Uterus (tissue), 3 donors: ENCODE measurements at regions not wholly inside any gene's neighbourhood (a gene's known extent, or its start where the extent isn't known, plus 50 kb on each side); places are given as distances from the start of the nearest gene placed in this dataset.
"Not testable (repeated sequence)": the region's sequence is repeated elsewhere in the genome, so short reads cannot be mapped to it uniquely, and the experiment has no call there.

ENCODE experiments used
- DNase-seq, 2 donors: peaks; one replicate each; pipeline ENCODE4 v3.0.0-alpha.2; 2019 to 2020
- H3K27ac ChIP-seq, 2 donors: fragments of 200-600 bp; sonication (generic); 1 replicate in 1 of 2; 2 replicates in 1 of 2; pipeline ENCODE4 v1.5.1; 2016 to 2018
- H3K27me3 ChIP-seq, 2 donors: fragments of 200-600 bp; sonication (generic); one replicate each; pipeline ENCODE4 v1.5.1; 2018 to 2019; ENCODE audit warnings: control low read depth in 1 of 2
- H3K36me3 ChIP-seq, 2 donors: fragments of 200-600 bp; sonication (generic); one replicate each; pipeline ENCODE4 v1.5.1; 2019; ENCODE audit warnings: control low read depth in 1 of 2
- H3K4me1 ChIP-seq, 2 donors: fragments of 200-600 bp; sonication (generic); one replicate each; pipeline ENCODE4 v1.5.1; 2018 to 2019; ENCODE audit warnings: control low read depth in 1 of 2
- H3K4me3 ChIP-seq, 2 donors: fragments of 200-600 bp; sonication (generic); 1 replicate in 1 of 2; 2 replicates in 1 of 2; pipeline ENCODE4 v1.5.1; 2018 to 2019; ENCODE audit warnings: mild to moderate bottlenecking in 1 of 2
- H3K9me3 ChIP-seq, 2 donors: fragments of 200-600 bp; sonication (generic); one replicate each; pipeline ENCODE4 v1.5.1; 2019; ENCODE audit warnings: control low read depth in 1 of 2
- POLR2A ChIP-seq, 2 donors: fragments of 450-650 bp; IDR thresholded peaks; one replicate each; pipeline ENCODE4 v1.6.1; 2016; ENCODE audit warnings: antibody characterized with exemption in 2 of 2, mild to moderate bottlenecking in 1 of 2, moderate library complexity in 1 of 2
- intact Hi-C: fragments of 100-400 bp; cut with DNase I; formaldehyde crosslinking; loops from one replicate; pipeline ENCODE4 v1.15.1; 2023; ENCODE audit warnings: low total_unique reads
- TF ChIP-seq, protein P1 (sequence below), 4 experiments: fragments of 200-600 bp in 2 of 4; fragments of 450-650 bp in 2 of 4; sonication (generic) in 2 of 4; IDR thresholded peaks; one replicate each; pipeline ENCODE4 v1.5.1; 2016 to 2019; ENCODE audit warnings: antibody characterized with exemption in 4 of 4, mild to moderate bottlenecking in 2 of 4, moderate library complexity in 1 of 4
- donor health status: DM: yes; HTN: yes; CAD: no.

DNA sequence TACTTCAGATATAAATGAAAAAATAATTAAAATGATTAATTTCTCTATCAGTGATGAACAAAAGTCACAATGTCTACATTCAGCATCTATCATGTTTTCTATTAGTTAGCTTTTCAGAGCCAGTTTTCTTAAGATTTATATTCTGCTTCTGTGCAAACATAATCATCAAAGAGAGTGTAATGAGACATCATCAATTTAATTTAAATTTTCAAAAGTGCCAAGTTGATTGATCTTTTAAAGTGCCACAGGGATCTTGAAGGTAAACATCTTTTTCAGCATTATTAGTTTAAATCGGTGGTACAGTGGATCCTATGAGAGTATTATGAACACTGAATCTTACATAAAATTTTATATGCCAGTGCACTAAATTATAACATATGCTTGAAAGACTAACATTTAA lies 1176.1 kb downstream of the PLA2G4A start:
- TF ChIP-seq, protein P1, sequence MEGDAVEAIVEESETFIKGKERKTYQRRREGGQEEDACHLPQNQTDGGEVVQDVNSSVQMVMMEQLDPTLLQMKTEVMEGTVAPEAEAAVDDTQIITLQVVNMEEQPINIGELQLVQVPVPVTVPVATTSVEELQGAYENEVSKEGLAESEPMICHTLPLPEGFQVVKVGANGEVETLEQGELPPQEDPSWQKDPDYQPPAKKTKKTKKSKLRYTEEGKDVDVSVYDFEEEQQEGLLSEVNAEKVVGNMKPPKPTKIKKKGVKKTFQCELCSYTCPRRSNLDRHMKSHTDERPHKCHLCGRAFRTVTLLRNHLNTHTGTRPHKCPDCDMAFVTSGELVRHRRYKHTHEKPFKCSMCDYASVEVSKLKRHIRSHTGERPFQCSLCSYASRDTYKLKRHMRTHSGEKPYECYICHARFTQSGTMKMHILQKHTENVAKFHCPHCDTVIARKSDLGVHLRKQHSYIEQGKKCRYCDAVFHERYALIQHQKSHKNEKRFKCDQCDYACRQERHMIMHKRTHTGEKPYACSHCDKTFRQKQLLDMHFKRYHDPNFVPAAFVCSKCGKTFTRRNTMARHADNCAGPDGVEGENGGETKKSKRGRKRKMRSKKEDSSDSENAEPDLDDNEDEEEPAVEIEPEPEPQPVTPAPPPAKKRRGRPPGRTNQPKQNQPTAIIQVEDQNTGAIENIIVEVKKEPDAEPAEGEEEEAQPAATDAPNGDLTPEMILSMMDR (IDR thresholded peaks at IDR 0.05), result no peak
- no peak for TF ChIP-seq POLR2A (IDR thresholded peaks at IDR 0.05)
- Histone ChIP-seq H3K36me3 (no peaks in the 10 kb centered on the region), H3K27ac (no peak overlapping the region), H3K9me3 (no peaks in the 10 kb centered on the region), H3K4me3 (no peak overlapping the region), H3K4me1 (no peaks in the 10 kb centered on the region), H3K27me3 (no peaks in the 10 kb centered on the region)
- no peak for DNase-seq
- intact Hi-C loops, result no loop called here

GRCh38 chr1:188006354-188006753 lies 1177.6 kb downstream of the PLA2G4A start:
- no peak overlapping the region for H3K27ac ChIP-seq
- no peak for DNase-seq
- intact Hi-C loops, result no loop called here
- TF ChIP-seq POLR2A (IDR thresholded peaks at IDR 0.05), result no peak
- TF ChIP-seq, protein P1 (IDR thresholded peaks at IDR 0.05), result no peak
- no peaks in the 10 kb centered on the region for H3K4me1 ChIP-seq
- no peak overlapping the region for H3K4me3 ChIP-seq
- H3K9me3 ChIP-seq, result no peaks in the 10 kb centered on the region
- no peaks in the 10 kb centered on the region for H3K27me3 ChIP-seq
- no peaks in the 10 kb centered on the region for H3K36me3 ChIP-seq

DNA sequence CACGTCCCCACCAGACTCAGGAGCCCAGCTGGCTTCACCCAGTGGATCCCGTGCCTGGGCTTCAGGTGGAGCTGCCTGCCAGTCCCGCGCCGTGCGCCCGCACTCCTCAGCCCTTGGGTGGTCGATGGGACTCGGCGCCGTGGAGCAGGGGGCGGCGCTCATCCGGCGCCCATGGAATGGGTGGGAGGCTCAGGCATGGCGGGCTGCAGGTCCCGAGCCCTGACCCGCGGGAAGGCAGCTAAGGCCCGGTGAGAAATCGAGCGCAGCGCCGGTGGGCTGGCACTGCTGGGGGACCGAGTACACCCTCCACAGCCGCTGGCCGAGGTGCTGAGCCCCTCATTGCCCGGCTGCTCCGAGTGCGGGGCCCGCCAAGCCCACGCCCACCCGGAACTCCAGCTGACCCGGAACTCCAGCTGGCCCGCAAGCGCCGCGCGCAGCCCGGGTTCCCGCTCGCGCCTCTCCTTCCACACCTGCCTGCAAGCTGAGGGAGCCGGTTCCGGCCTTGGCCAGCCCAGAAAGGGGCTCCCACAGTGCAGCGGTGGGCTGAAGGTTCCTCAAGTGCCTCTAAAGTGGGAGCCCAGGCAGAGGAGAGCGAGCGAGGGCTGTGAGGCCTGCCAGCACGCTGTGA lies 1184.6 kb downstream of the PLA2G4A start:
- H3K27ac ChIP-seq, H3K36me3 ChIP-seq, intact Hi-C loops, DNase-seq, H3K4me3 ChIP-seq, H3K9me3 ChIP-seq, H3K4me1 ChIP-seq, H3K27me3 ChIP-seq: not testable (repeated sequence)

GRCh38 chr1:188017921-188018320 lies 1189.2 kb downstream of the PLA2G4A start:
- Histone ChIP-seq H3K9me3 (no peaks in the 10 kb centered on the region), H3K36me3 (no peaks in the 10 kb centered on the region), H3K4me1 (no peaks in the 10 kb centered on the region), H3K27ac (no peak overlapping the region), H3K27me3 (no peaks in the 10 kb centered on the region), H3K4me3 (no peak overlapping the region)
- TF ChIP-seq, protein P1 (IDR thresholded peaks at IDR 0.05), result no peak
- no peak for TF ChIP-seq POLR2A (IDR thresholded peaks at IDR 0.05)
- DNase-seq, result no peak
- intact Hi-C loops, result no loop called here

DNA sequence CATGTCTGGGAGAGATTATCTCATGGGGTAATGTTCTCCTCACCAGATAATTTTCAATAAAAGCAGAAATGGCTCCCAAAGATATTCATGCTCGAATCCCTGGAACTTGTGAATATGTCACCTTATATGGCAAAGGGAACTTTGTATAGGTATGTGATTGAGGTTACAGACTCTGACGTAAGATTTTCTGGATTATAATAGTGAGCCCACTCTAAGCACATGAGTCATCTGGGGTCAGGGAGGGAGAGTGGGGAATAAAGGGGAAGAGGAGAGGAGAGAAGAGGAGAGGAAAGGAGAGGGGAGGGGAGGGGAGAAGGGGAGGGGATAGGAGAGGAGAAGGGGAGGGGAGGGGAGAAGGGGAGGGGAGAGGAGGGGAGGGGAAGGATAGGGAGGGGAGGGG lies 1193.9 kb downstream of the PLA2G4A start:
- no peaks in the 10 kb centered on the region for H3K27me3 ChIP-seq
- TF ChIP-seq POLR2A (IDR thresholded peaks at IDR 0.05), result no peak
- TF ChIP-seq, protein P1 (IDR thresholded peaks at IDR 0.05), result no peak
- no peaks in the 10 kb centered on the region for H3K4me1 ChIP-seq
- DNase-seq, result no peak
- H3K4me3 ChIP-seq, result no peak overlapping the region
- no peak overlapping the region for H3K27ac ChIP-seq
- no peaks in the 10 kb centered on the region for H3K36me3 ChIP-seq
- no peaks in the 10 kb centered on the region for H3K9me3 ChIP-seq
- intact Hi-C loops, result no loop called here

DNA sequence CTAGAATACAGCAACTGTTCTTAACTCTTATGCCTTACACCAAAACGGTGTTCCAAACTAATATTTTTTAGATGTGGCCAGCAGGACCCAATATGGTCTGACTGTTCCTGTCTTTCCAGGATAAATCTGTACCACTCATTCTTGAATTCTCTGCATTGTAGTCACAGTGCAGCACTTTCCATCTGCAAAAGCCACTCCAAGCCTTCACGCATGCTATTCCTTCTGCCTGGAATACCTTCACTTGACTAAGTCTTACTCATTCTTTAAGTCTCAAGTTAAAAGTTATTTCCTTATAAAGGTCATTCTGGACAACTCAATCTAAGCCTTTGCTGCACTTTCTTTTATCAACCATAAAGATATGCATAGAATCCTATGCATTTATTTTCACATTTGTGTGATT lies 1194.5 kb downstream of the PLA2G4A start:
- H3K9me3 ChIP-seq, result no peaks in the 10 kb centered on the region
- intact Hi-C loops, result no loop called here
- TF ChIP-seq POLR2A (IDR thresholded peaks at IDR 0.05), result no peak
- TF ChIP-seq, protein P1 (IDR thresholded peaks at IDR 0.05), result no peak

More for the DNA sequence above, 1194.5 kb downstream of the PLA2G4A start:
- Histone ChIP-seq H3K4me1 (no peaks in the 10 kb centered on the region), H3K27ac (no peak overlapping the region), H3K4me3 (no peak overlapping the region), H3K27me3 (no peaks in the 10 kb centered on the region), H3K36me3 (no peaks in the 10 kb centered on the region)
- DNase-seq, result no peak
